ENCODE measurements at regions not wholly inside any gene's neighbourhood (a gene's known extent, or its start where the extent isn't known, plus 50 kb on each side); places are given as distances from the start of the nearest gene placed in this dataset.

GRCh38 chr2:58680755-58681310 lies 439.7 kb upstream of the FANCL start:
- TF ChIP-seq CTCF (IDR thresholded peaks at IDR 0.05; ENCODE audit: borderline replicate concordance, extremely low read depth, low read length, poor library complexity, severe bottlenecking), result no peak
- no peak for TF ChIP-seq EZH2 (IDR thresholded peaks at IDR 0.05; ENCODE audit: borderline replicate concordance, low read depth, low read length, severe bottlenecking)
